ENCODE measurements at regions not wholly inside any gene's neighbourhood (a gene's known extent, or its start where the extent isn't known, plus 50 kb on each side); places are given as distances from the start of the nearest gene placed in this dataset.

DNA sequence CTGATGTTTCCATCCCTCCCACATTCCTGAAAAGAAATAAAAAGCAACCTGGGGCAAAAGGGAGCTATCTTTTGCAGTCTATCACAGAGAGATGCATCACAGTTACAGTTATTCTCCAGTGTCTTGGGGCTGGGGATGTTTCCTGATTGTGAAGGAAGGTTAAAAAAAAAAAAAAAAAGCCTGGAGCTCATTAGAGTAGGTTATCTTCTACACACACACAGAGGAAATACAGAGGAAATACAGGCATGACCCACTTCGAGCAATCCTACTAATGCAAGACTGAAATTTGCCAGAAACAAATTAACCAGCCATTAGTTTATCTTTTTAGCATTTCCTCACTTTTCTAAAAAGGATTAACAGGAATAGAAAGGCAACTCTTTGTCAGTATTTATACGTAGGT is 89.4 kb upstream of the CLMP start:
- Histone ChIP-seq H2AFZ (ENCODE audit: insufficient read depth, low read depth, low read length, poor library complexity, severe bottlenecking) (no peak overlapping the region), H3K4me2 (replicated peaks; ENCODE audit: extremely low read depth, low read length, poor library complexity, severe bottlenecking) (no peak overlapping the region), H3K9ac (ENCODE audit: insufficient read depth, low read length, poor library complexity, severe bottlenecking) (no peak overlapping the region), H3K36me3 (replicated peaks in 1 of 2; ENCODE audit: control insufficient read depth in 1 of 2, insufficient read depth in 2 of 2, low read length in 2 of 2) (no peaks in the 10 kb centered on the region), H3K79me2 (ENCODE audit: insufficient read depth, low read length) (no peaks in the 10 kb centered on the region), H3K4me1 (ENCODE audit: control insufficient read depth in 1 of 2, insufficient read depth in 2 of 2, low read length in 2 of 2) (peaks cover 6 to 8% of the 10 kb centered on the region in 2 donors), H4K20me1 (ENCODE audit: insufficient read depth, low read length) (no peaks in the 10 kb centered on the region), H3K4me3 (replicated peaks in 1 of 3; ENCODE audit: low read depth in 2 of 3, low read length in 3 of 3) (no peak overlapping the region), H3K27ac (ENCODE audit: low read depth in 1 of 2, low read length in 2 of 2) (no peak overlapping the region), H3K9me3 (replicated peaks in 1 of 2; ENCODE audit: control insufficient read depth in 1 of 2, insufficient read depth in 1 of 2, low read length in 2 of 2) (no peaks in the 10 kb centered on the region), H3K27me3 (ENCODE audit: control insufficient read depth in 2 of 2, insufficient read depth in 2 of 2, low read length in 2 of 2) (no peaks in the 10 kb centered on the region)
- Mint-ChIP-seq H3K4me3 (no peak overlapping the region), H3K27me3 (ENCODE audit: low read depth in 3 of 3) (peaks cover 0 to 4% (median 1%) of the 10 kb centered on the region in 3 donors), H3K27ac (peak overlapping the region in 1 of 7 donors; percentile 5), H3K9me3 (peaks cover 0 to 9% (median 2%) of the 10 kb centered on the region in 7 donors), H3K4me1 (peaks cover 25% of the 10 kb centered on the region), H3K36me3 (no peaks in the 10 kb centered on the region)
- no peak for DNase-seq
- no CpG with 5 or more reads among the region's 2 CpGs for WGBS (ENCODE audit: insufficient coverage)
- intact Hi-C loops (cut with micrococcal nuclease) = no loop called here
- TF ChIP-seq, protein P1, sequence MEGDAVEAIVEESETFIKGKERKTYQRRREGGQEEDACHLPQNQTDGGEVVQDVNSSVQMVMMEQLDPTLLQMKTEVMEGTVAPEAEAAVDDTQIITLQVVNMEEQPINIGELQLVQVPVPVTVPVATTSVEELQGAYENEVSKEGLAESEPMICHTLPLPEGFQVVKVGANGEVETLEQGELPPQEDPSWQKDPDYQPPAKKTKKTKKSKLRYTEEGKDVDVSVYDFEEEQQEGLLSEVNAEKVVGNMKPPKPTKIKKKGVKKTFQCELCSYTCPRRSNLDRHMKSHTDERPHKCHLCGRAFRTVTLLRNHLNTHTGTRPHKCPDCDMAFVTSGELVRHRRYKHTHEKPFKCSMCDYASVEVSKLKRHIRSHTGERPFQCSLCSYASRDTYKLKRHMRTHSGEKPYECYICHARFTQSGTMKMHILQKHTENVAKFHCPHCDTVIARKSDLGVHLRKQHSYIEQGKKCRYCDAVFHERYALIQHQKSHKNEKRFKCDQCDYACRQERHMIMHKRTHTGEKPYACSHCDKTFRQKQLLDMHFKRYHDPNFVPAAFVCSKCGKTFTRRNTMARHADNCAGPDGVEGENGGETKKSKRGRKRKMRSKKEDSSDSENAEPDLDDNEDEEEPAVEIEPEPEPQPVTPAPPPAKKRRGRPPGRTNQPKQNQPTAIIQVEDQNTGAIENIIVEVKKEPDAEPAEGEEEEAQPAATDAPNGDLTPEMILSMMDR (IDR thresholded peaks at IDR 0.05) = no peak

DNA sequence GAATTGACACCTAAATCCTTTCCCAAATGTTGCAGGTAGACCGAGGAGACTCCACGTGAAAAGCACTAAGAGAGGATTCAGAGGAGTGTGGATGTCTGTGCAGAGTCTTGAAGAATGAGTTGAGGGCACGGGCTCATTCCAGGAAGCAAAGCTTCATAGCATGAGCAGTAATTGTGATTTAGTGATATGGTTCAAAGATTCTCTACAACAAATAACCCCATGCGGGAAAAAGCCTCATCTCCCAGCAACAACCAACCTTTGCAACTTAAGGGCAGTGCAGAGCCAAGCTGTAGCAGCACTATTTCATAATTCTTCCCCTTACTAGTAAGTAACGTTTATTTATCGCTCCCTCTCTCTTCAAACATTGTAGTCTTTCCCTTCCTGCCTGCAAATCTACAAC is 87.5 kb upstream of the CLMP start:
- peaks cover 0 to 4% (median 1%) of the 10 kb centered on the region in 3 donors for H3K27me3 Mint-ChIP-seq (ENCODE audit: low read depth in 3 of 3)
- no peak overlapping the region for H3K27ac Mint-ChIP-seq
- H3K4me3 Mint-ChIP-seq = no peak overlapping the region
- no peak overlapping the region for H3K4me3 ChIP-seq (replicated peaks in 1 of 3; ENCODE audit: low read depth in 2 of 3, low read length in 3 of 3)
- intact Hi-C loops (cut with micrococcal nuclease) = no loop called here
- no peak overlapping the region for H3K27ac ChIP-seq (ENCODE audit: low read depth in 1 of 2, low read length in 2 of 2)
- H3K36me3 ChIP-seq (replicated peaks in 1 of 2; ENCODE audit: control insufficient read depth in 1 of 2, insufficient read depth in 2 of 2, low read length in 2 of 2) = no peaks in the 10 kb centered on the region
- DNase-seq = no peak
- H3K9me3 Mint-ChIP-seq = peaks cover 0 to 8% (median 2%) of the 10 kb centered on the region in 7 donors
- no peaks in the 10 kb centered on the region for H3K36me3 Mint-ChIP-seq
- no peaks in the 10 kb centered on the region for H3K27me3 ChIP-seq (ENCODE audit: control insufficient read depth in 2 of 2, insufficient read depth in 2 of 2, low read length in 2 of 2)
- H2AFZ ChIP-seq (ENCODE audit: insufficient read depth, low read depth, low read length, poor library complexity, severe bottlenecking) = peak overlapping the region; percentile 15
- WGBS (ENCODE audit: insufficient coverage) = 63% methylated on average over 1 of the region's 6 CpGs
- no peaks in the 10 kb centered on the region for H3K79me2 ChIP-seq (ENCODE audit: insufficient read depth, low read length)
- peaks cover 6 to 8% of the 10 kb centered on the region in 2 donors for H3K4me1 ChIP-seq (ENCODE audit: control insufficient read depth in 1 of 2, insufficient read depth in 2 of 2, low read length in 2 of 2)
- no peaks in the 10 kb centered on the region for H3K9me3 ChIP-seq (replicated peaks in 1 of 2; ENCODE audit: control insufficient read depth in 1 of 2, insufficient read depth in 1 of 2, low read length in 2 of 2)
- H3K9ac ChIP-seq (ENCODE audit: insufficient read depth, low read length, poor library complexity, severe bottlenecking) = no peak overlapping the region
- H3K4me2 ChIP-seq (replicated peaks; ENCODE audit: extremely low read depth, low read length, poor library complexity, severe bottlenecking) = no peak overlapping the region
- peaks cover 25% of the 10 kb centered on the region for H3K4me1 Mint-ChIP-seq
- TF ChIP-seq, protein P1 (IDR thresholded peaks at IDR 0.05) = no peak
- H4K20me1 ChIP-seq (ENCODE audit: insufficient read depth, low read length) = no peaks in the 10 kb centered on the region

Measured in CD14-positive monocyte (primary cell).